ENCODE measurements at regions not wholly inside any gene's neighbourhood (a gene's known extent, or its start where the extent isn't known, plus 50 kb on each side); places are given as distances from the start of the nearest gene placed in this dataset.

- H3K9me3 ChIP-seq = no peaks in the 10 kb centered on the region
- intact Hi-C loops (cut with DNase I) = no loop called here
- H3K27me3 ChIP-seq = no peaks in the 10 kb centered on the region
- no peak for DNase-seq
- H3K27ac ChIP-seq = no peak overlapping the region
- no peaks in the 10 kb centered on the region for H3K36me3 ChIP-seq
- no peak overlapping the region for H3K4me3 ChIP-seq (replicated peaks in 1 of 3)
- peaks cover 0 to 12% of the 10 kb centered on the region in 2 donors for H3K4me1 ChIP-seq
- no peak for TF ChIP-seq POLR2A (IDR thresholded peaks at IDR 0.05)
- TF ChIP-seq CTCF (IDR thresholded peaks at IDR 0.05) = no peak
- 96 to 99% methylated on average over 5 of the region's 5 CpGs for WGBS, 2 donors
Measured at GRCh38 chr17:63134867-63135266, 168.8 kb downstream of the TANC2 start.

DNA sequence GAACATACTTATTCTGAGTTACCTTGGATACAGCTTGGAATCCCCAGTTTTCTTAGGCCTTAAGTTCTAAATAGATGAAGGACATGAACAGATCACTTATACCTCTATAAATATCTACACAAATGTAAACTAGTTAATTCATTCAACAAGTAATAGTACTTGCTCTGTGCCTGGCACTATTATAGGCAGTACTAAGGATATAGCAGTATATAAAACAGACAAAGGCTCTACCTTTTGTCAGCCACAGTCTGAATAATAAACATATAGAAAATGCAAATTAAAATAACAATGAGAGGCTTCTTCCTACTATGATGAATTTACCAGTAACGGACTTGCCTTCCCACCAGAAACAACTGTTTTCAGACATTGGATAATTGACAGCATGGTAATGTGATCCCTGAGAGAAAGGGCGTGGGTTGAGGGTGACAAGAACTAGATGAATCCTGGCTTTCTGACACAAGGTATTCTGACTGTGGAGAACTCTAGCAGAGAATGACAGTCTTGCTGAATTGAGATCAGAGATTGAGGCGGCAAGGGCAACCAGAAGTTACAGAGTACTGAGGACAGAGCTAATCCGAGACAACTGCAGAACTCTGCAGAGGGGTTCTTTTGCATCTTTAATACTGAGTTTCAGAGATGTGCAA is 170.5 kb downstream of the TANC2 start:
- H3K4me3 ChIP-seq (replicated peaks in 1 of 3) = no peak overlapping the region
- WGBS, 2 donors = 92 to 94% methylated on average over 4 of the region's 4 CpGs
- H3K36me3 ChIP-seq = no peaks in the 10 kb centered on the region
- no peaks in the 10 kb centered on the region for H3K27me3 ChIP-seq
- TF ChIP-seq POLR2A (IDR thresholded peaks at IDR 0.05) = no peak
- TF ChIP-seq CTCF (IDR thresholded peaks at IDR 0.05) = no peak
- no peaks in the 10 kb centered on the region for H3K9me3 ChIP-seq
- DNase-seq = no peak
- peaks cover 0 to 12% of the 10 kb centered on the region in 2 donors for H3K4me1 ChIP-seq
- H3K27ac ChIP-seq = no peak overlapping the region
- intact Hi-C loops (cut with DNase I) = no loop called here

DNA sequence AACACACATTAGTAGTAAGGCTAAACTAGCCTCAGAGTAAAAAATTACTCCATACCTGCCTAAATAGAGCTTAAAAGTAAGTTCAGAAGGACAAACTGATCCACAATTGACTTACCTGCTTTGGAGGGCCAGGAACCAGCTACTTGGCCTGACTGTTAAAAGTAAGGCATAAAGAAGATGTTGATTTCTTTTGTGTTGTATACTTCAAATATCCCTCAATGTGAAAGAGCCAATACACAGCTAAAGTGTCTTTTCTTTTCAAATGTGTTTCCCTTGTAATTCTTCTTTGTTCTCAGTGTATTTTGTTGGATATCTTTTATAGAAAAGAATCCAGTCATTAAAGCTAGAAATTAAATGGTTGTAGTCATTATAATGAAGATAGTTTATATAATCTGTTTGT is 171.1 kb downstream of the TANC2 start:
- Histone ChIP-seq H3K27me3 (no peaks in the 10 kb centered on the region), H3K4me1 (peaks cover 0 to 12% of the 10 kb centered on the region in 2 donors), H3K36me3 (no peaks in the 10 kb centered on the region), H3K9me3 (no peaks in the 10 kb centered on the region), H3K27ac (no peak overlapping the region), H3K4me3 (replicated peaks in 1 of 3) (no peak overlapping the region)
- no peak for DNase-seq
- TF ChIP-seq CTCF (IDR thresholded peaks at IDR 0.05) (no peak), POLR2A (IDR thresholded peaks at IDR 0.05) (no peak)
- intact Hi-C loops (cut with DNase I) = no loop called here

- no peak for TF ChIP-seq POLR2A (IDR thresholded peaks at IDR 0.05)
- TF ChIP-seq CTCF (IDR thresholded peaks at IDR 0.05) = no peak
- no peak overlapping the region for H3K4me3 ChIP-seq (replicated peaks in 1 of 3)
- H3K36me3 ChIP-seq = no peaks in the 10 kb centered on the region
- H3K27me3 ChIP-seq = no peaks in the 10 kb centered on the region
- H3K4me1 ChIP-seq = peaks cover 0 to 12% of the 10 kb centered on the region in 2 donors
- 79 to 81% methylated on average over 3 of the region's 3 CpGs for WGBS, 2 donors
- H3K27ac ChIP-seq = no peak overlapping the region
- DNase-seq = no peak
- no peaks in the 10 kb centered on the region for H3K9me3 ChIP-seq
- intact Hi-C loops (cut with DNase I) = no loop called here
Measured at GRCh38 chr17:63138713-63139112, 172.7 kb downstream of the TANC2 start.

DNA sequence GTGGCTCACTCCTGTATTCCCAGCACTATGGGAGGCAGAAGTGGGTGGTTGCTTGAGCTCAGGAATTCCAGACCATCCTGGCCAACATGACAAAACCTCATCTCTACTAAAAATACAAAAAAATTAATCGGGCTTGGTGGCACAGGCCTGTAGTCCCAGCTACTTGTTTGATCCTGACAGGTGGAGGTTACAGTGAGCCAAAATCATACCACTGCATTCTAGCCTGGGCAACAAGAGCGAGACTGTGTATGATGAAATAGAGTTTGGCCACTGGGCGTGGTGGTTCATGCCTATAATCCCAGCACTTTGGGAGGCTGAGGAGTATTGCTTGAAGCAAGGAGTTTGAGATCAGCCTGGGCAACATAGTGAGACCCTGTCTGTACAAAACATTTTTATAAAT is 173.3 kb downstream of the TANC2 start:
- TF ChIP-seq CTCF (IDR thresholded peaks at IDR 0.05) (no peak), POLR2A (IDR thresholded peaks at IDR 0.05) (no peak)
- peaks cover 0 to 12% of the 10 kb centered on the region in 2 donors for H3K4me1 ChIP-seq
- intact Hi-C loops (cut with DNase I) = no loop called here
- H3K4me3 ChIP-seq (replicated peaks in 1 of 3) = no peak overlapping the region
- no peaks in the 10 kb centered on the region for H3K36me3 ChIP-seq
- 92 to 99% methylated on average over 3 of the region's 3 CpGs for WGBS, 2 donors
- H3K27me3 ChIP-seq = no peaks in the 10 kb centered on the region
- H3K27ac ChIP-seq = no peak overlapping the region
- no peaks in the 10 kb centered on the region for H3K9me3 ChIP-seq
- no peak for DNase-seq

Measured in thyroid gland (tissue), 4 donors.